ENCODE measurements at regions not wholly inside any gene's neighbourhood (a gene's known extent, or its start where the extent isn't known, plus 50 kb on each side); places are given as distances from the start of the nearest gene placed in this dataset.
A peak's percentile ranks its signal among the peaks of the same experiment; 100 is the strongest.

GRCh38 chr15:94001255-94001801 is 230.0 kb upstream of the MCTP2 start:
- DNase-seq: no peak

DNA sequence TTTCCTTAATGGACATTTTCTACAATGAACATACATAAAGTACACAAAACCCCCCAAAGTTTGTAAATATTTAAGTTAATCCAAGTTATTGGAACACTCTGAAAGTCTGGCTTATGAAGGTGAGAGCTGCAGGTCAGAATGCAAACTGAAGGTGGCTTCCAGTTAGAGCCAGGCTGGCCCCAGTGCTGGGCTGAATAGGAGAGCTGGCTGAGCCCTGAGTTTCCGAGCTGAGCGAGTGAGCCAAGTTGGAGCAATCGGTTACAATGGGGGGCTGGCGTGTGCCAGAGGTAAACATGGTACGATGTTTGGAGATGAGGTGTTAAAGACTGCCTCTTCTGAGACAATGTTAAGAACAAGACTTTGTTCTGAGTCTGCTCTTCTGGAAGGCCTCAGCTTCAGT is 230.8 kb upstream of the MCTP2 start:
- no peak for DNase-seq

GRCh38 chr15:93997071-93997658 is 234.2 kb upstream of the MCTP2 start:
- DNase-seq: peak; percentile 3

DNA sequence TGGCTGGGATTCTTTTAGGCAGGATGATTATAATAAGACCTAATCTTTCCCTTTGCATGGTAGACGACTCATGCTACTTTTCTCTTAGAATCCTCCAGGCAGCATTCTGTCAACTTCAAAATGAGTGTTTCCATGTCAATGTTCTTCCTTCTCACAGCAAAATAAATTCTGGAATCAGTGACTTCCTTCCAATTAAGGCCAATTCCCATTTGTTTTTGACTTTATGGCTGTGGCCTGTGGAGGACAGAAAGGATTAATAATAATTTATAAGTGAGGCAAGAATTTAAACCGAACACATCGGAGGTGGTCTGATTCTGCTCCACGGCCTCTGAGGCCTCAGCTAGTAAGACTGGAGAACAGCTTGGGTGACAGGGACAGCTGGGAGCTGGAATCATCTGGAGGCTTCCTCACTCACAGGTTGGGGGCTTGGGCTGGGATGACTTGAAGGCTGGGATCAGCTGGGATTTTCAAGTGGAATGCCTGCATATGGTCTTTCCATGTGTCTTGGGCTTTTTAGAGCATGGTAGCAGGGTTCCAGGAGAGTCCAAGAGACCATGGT is 241.8 kb upstream of the MCTP2 start:
- no peak for DNase-seq

GRCh38 chr15:93987068-93987467 is 244.3 kb upstream of the MCTP2 start:
- no peak for DNase-seq

GRCh38 chr15:93986400-93986984 is 244.9 kb upstream of the MCTP2 start:
- DNase-seq: no peak

DNA sequence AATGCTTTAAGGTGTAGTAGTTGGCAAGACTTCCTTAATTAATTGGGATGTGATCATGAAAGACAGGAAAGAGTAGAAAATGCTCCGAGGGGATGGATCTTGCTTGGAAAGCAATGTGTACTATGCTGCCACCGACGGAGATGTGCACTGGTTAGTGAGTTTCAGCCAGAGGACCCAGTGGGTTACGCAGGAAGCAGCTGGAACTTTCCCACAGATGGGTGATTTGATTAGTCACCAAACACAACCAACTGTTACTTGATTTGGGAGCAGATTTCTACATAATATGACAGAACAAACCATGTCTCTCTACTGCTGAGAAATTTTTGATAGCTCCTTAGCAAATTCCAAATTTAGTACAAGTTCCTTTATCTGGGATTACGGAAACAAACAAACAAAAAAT is 245.4 kb upstream of the MCTP2 start:
- DNase-seq: no peak

DNA sequence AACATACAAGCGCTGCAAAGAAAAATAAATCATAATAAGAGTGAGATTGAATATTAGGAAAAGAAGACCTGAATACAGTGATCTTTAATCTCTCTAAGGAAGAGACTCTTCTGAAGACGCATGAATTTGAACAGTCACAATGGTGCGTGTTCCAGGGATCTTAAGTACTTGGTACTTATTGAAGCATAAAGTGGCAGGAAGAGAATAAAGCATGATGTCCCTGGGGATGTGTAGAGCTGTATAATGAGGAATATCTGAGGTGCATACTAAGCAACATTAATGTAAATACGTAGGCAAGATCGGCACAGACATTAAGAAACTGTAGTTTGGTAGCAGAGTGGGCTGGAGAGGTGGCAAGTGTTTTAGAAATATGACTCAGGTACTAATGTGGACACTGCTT is 246.2 kb upstream of the MCTP2 start:
- no peak for DNase-seq

GRCh38 chr15:93983526-93983925 is 247.8 kb upstream of the MCTP2 start:
- peak; percentile 20 for DNase-seq

DNA sequence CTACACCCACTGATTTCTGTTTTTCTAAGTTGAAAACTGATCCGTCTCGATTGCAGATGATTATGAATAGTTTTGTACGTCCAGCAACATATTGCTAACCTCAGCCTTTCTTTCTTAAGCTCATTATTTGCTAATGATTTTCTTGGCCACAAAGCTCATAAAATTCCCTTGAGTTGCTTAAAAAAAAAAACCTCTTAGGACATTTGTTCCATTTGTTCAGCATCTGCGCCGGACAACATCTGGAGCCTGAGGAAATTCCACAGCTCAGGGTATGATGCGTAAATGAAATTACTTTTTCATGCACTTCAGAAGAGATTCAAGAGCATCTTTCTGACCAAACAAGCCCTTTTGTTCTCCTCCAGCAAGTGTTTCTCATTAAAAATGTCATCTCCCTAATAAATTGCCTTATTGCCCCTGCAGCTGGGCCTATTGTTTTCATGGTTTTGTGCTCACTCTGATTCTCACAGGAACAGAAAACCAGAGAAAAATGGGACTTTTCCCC is 249.1 kb upstream of the MCTP2 start:
- DNase-seq: peak; percentile 13

DNA sequence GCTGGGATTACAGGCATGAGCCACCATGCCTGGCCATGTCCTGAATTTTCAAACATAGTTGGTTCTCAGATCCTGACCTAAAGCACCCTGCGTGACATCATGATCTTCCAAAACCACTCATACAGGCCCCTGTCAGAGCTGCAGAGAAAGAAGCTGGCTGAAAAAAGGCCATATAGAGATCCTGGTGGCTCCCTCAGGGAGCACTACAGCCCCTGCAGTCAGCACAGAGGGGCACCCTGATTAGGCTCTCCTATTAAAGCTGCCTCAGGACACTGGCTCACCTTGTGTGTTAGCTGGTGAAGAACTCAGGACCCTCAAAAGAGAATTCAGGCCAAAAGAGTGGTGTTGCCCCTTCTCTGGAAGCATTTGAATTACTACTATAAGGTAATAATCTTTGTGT is 249.7 kb upstream of the MCTP2 start:
- no peak for DNase-seq

DNA sequence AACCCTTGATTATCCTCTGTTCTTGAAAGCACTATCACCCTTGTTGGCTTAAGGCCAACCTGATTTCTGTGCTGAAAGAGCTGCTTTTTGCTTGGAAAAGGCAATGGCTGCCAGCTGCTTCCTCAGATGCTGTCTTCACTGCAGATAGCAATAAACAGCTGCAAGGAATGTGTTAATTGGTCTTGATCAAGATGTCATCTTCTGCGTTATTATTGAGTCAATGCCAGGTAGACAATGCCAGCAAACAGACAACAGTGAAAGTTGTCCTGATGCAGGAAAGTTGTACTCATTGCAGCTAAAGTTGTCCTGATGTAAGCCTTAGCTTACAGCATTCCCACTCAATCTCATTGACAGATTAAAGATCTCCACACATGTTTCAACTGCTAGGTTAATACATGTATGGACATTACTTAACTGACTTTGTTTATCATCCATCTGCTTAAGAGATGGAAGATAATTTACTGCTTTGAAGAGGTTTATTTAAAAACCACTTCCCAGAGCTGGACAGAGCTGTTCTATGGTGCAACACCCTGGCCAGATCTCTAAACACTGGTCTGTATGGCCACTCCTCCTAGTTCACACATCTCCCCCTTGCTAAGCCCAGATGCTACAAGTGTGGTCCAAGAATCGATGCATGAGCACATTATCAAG is 251.0 kb upstream of the MCTP2 start:
- DNase-seq: no peak

- DNase-seq: peak; percentile 19
These were observed 256.4 kb upstream of the MCTP2 start for GRCh38 chr15:93974804-93975481.

GRCh38 chr15:93973287-93973686 is 258.1 kb upstream of the MCTP2 start:
- DNase-seq: no peak

- DNase-seq: no peak
These were observed 262.6 kb upstream of the MCTP2 start for GRCh38 chr15:93968773-93969172.

GRCh38 chr15:93965304-93965908 is 266.0 kb upstream of the MCTP2 start:
- no peak for DNase-seq

DNA sequence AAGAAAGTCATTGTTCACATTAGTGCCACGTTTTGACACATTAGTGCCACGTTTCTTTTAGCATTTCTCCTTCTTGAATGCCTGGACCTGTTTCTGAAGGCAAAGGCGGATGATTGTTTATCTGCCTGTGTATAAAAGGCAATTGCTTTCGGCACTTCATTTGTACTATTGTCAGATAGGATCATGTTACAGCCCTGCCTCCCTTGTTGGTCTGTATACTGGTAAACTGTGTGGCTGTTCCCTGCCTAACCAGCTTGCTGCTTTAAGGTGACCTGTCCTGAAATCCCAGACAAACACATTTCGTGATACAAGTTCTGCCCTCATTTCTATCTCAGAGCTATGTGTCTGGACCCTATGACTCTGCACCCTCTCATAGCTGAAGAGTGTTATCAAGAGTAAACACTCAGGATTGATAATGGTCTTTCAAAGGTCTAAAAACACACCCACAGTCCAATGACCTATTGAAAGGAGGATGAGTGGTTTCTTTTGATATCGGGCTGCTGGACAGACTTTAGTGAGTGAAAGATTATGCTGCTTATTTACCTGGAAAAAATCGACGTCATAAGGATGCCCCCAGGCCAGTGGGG is 276.3 kb upstream of the MCTP2 start:
- peak; percentile 46 for DNase-seq

DNA sequence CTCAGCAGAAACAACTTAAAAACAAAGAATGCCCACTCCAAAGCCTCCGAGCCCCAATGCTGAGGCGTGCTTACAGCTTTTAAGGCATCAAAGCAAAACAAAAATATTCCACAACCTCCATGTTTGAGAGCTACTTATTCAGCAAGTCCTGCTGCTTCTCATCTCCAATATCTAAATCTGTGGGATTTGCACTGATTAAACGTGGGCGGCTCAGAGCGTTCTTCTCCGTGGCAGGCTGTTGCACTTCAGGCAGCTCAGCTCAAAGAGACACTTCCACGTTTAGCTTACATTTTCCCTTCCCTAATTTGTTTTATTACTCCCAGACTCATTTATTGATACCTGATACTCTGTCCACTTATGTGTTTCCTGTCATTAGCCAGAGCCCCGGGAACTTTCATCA is 282.6 kb upstream of the MCTP2 start:
- DNase-seq: peak; percentile 75

- no peak for DNase-seq
These were observed 287.8 kb upstream of the MCTP2 start for GRCh38 chr15:93943586-93943985.

- peak; percentile 55 for DNase-seq
These were observed 289.1 kb upstream of the MCTP2 start for GRCh38 chr15:93942269-93942694.

GRCh38 chr15:93941697-93942096 is 289.7 kb upstream of the MCTP2 start:
- DNase-seq: no peak

- no peak for DNase-seq
These were observed 291.1 kb upstream of the MCTP2 start for GRCh38 chr15:93940226-93940625.

Measured in NCI-H1105 treated with DMSO at 0.1 percent for 48 hours (cell line).